ENCODE measurements at regions not wholly inside any gene's neighbourhood (a gene's known extent, or its start where the extent isn't known, plus 50 kb on each side); places are given as distances from the start of the nearest gene placed in this dataset.
"Not testable (repeated sequence)": the region's sequence is repeated elsewhere in the genome, so short reads cannot be mapped to it uniquely, and the experiment has no call there.

DNA sequence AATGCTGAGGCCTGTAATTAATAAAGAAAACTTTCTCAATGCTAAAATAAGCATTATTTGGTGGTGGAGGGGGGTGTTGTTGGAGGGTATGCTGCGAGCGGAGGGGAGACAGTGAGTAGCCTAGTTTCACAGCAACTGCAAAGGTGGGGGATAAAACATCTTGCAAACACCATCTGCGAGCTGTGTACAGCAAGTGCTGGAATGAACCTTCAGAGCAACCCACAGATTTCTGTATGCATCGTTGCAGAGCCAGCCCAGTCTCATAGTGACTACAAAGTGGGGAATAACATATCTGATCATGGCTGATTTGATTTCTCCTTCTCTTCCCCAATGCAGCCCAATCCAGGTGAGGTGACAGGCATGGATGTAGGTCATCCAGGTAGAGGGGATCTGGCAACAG lies 80.7 kb upstream of the COG2 start:
- Histone ChIP-seq H3K9me3 (no peaks in the 10 kb centered on the region), H3K4me3 (no peak overlapping the region), H3K27me3 (no peaks in the 10 kb centered on the region), H3K4me1 (no peaks in the 10 kb centered on the region), H3K27ac (no peak overlapping the region), H3K36me3 (ENCODE audit: low read depth, missing control alignments) (no peaks in the 10 kb centered on the region)
- intact Hi-C loops (cut with DNase I; ENCODE audit: low total_unique reads) = no loop called here
- DNase-seq = no peak
- 73 to 87% methylated on average over 4 of the region's 4 CpGs for WGBS, 2 donors
- no peak for TF ChIP-seq POLR2A (IDR thresholded peaks at IDR 0.05)
- no peak for TF ChIP-seq CTCF (IDR thresholded peaks at IDR 0.05)

DNA sequence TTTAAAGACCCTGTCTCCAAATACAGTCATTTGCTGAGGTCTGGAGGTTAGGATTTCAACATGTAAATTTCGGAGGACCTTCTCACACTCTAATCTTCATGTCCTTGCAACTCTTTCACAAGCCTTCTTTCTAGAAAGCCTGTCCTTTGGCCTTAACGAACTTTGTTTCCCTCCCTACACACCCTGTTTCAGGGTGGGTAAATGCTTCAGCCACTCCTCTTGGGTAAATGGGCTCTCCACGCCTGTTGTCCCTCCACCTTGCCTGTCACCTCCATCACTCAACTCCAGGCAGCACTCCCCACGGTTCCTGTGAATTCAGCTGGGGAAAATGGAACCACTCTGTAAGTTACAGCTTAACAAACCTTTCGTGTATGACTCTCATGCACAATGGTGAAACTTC lies 84.0 kb upstream of the COG2 start:
- WGBS, 2 donors = 82 to 92% methylated on average over 5 of the region's 5 CpGs
- no peak for TF ChIP-seq CTCF (IDR thresholded peaks at IDR 0.05)
- no peak for TF ChIP-seq POLR2A (IDR thresholded peaks at IDR 0.05)

DNA sequence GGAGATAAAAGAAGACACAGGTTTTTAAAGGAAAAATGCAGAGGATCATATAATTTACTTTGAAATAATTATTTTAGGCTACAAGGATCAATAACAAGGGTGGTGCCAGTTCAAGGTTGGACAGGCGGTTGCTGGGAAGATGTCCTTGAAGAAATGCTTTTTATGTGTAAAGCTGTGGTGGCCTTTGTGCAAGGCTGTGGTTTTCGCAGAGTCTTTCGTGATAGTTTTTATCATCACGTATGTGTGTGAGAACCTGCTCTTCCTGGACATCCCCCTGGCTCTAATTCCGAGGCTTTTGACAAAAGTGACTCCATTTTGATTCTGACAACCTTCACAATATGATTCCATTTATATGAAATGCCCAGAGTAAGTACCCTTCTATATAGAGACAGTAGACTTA lies 85.8 kb upstream of the COG2 start:
- DNase-seq = no peak
- no peaks in the 10 kb centered on the region for H3K27me3 ChIP-seq
- no peaks in the 10 kb centered on the region for H3K36me3 ChIP-seq (ENCODE audit: low read depth, missing control alignments)
- no peak overlapping the region for H3K27ac ChIP-seq
- no peak for TF ChIP-seq CTCF (IDR thresholded peaks at IDR 0.05)
- TF ChIP-seq POLR2A (IDR thresholded peaks at IDR 0.05) = no peak
- H3K4me1 ChIP-seq = no peaks in the 10 kb centered on the region
- H3K4me3 ChIP-seq = no peak overlapping the region
- intact Hi-C loops (cut with DNase I; ENCODE audit: low total_unique reads) = no loop called here
- 36 to 63% methylated on average over 5 of the region's 5 CpGs for WGBS, 2 donors
- no peaks in the 10 kb centered on the region for H3K9me3 ChIP-seq

More for the DNA sequence above, 84.0 kb upstream of the COG2 start:
- Histone ChIP-seq H3K4me1 (no peaks in the 10 kb centered on the region), H3K27ac (no peak overlapping the region), H3K9me3 (no peaks in the 10 kb centered on the region), H3K4me3 (no peak overlapping the region), H3K27me3 (no peaks in the 10 kb centered on the region), H3K36me3 (ENCODE audit: low read depth, missing control alignments) (no peaks in the 10 kb centered on the region)
- no peak for DNase-seq
- intact Hi-C loops (cut with DNase I; ENCODE audit: low total_unique reads) = no loop called here

DNA sequence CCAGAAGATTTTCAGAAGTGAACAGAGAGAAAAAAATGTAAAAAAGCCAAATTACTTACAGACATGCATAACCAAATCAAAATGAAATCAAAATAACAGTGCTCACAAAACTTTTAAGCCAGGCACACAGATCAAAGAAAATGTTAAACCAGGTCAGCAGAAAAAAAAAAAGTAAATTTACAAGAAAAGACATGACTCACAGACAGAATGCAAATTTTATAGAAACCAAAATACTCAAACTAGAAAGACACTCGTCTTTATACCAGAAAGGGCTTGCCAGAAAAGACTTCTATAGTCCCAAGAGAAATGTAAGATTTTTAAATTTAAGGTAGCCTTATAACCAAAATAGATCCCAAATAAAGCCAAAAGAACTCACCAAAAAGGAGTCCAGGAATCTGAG lies 86.5 kb upstream of the COG2 start:
- no peaks in the 10 kb centered on the region for H3K4me1 ChIP-seq
- TF ChIP-seq CTCF (IDR thresholded peaks at IDR 0.05) (no peak), POLR2A (IDR thresholded peaks at IDR 0.05) (no peak)
- no peak overlapping the region for H3K27ac ChIP-seq
- H3K36me3 ChIP-seq (ENCODE audit: low read depth, missing control alignments) = no peaks in the 10 kb centered on the region
- H3K4me3 ChIP-seq = no peak overlapping the region
- no peaks in the 10 kb centered on the region for H3K9me3 ChIP-seq
- intact Hi-C loops (cut with DNase I; ENCODE audit: low total_unique reads) = no loop called here
- no peaks in the 10 kb centered on the region for H3K27me3 ChIP-seq
- 48 to 49% methylated on average over 1 of the region's 1 CpG for WGBS, 2 donors
- no peak for DNase-seq

- TF ChIP-seq CTCF (IDR thresholded peaks at IDR 0.05) (no peak), POLR2A (IDR thresholded peaks at IDR 0.05) (no peak)
- H3K27me3 ChIP-seq = no peaks in the 10 kb centered on the region
- WGBS, 2 donors = 64 to 67% methylated on average over 2 of the region's 2 CpGs
- no peak overlapping the region for H3K4me3 ChIP-seq
- no peaks in the 10 kb centered on the region for H3K4me1 ChIP-seq
- H3K27ac ChIP-seq = no peak overlapping the region
- intact Hi-C loops (cut with DNase I; ENCODE audit: low total_unique reads) = no loop called here
- DNase-seq = no peak
- H3K9me3 ChIP-seq = no peaks in the 10 kb centered on the region
- no peaks in the 10 kb centered on the region for H3K36me3 ChIP-seq (ENCODE audit: low read depth, missing control alignments)
These were observed 89.4 kb upstream of the COG2 start for GRCh38 chr1:230552880-230553279.

- intact Hi-C loops (cut with DNase I; ENCODE audit: low total_unique reads); DNase-seq; H3K27me3 ChIP-seq; H3K4me3 ChIP-seq; H3K36me3 ChIP-seq (ENCODE audit: low read depth, missing control alignments); H3K9me3 ChIP-seq; H3K27ac ChIP-seq; H3K4me1 ChIP-seq: not testable (repeated sequence)
- WGBS, 2 donors = 89 to 94% methylated on average over 3 of the region's 3 CpGs
These were observed 91.3 kb upstream of the COG2 start for GRCh38 chr1:230550945-230551344.

All from testis (tissue), 2 donors.